SU-DHL-6 (cell line): ENCODE measurements at regions not wholly inside any gene's neighbourhood (a gene's known extent, or its start where the extent isn't known, plus 50 kb on each side); places are given as distances from the start of the nearest gene placed in this dataset.

Experiments used
- CTCF ChIP-seq: fragments of 200-600 bp; sonication (generic); IDR thresholded peaks from one replicate; pipeline ENCODE4 v1.5.1; 2017; ENCODE audit warnings: antibody characterized with exemption, mild to moderate bottlenecking, low read length, moderate library complexity; ENCODE audit not compliant: insufficient read depth, poor library complexity, severe bottlenecking
- EZH2phosphoT487 ChIP-seq: fragments of 200-600 bp; sonication (generic), shearing (Covaris generic); conservative IDR thresholded peaks from 2 replicates; pipeline ENCODE4 v1.6.1; 2018; ENCODE audit warnings: mild to moderate bottlenecking, antibody characterized with exemption, low read length, moderate library complexity, mixed read lengths

DNA sequence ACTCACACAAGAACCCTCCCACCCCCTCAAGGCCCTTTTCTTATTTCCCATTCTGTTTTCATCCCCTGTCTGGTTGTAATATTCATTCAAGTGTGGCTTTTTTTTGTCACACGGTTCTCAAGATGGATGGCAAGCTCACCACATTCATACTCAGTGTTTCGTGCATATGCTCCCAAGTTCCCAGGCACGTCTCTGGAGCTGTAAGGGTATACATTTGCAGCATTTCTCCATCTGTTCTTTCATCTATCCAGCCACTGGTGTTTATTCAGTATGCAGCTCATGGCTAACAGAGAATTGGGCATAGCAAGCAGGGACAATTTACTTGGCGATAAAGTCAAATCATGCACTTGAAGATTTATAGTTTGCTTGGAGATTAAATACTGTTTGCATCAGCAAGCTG, 212.1 kb downstream of the GRIN2B start:
- TF ChIP-seq CTCF (no peak), EZH2phosphoT487 (no peak)
